Endothelial cell of umbilical vein (primary cell): ENCODE measurements at regions not wholly inside any gene's neighbourhood (a gene's known extent, or its start where the extent isn't known, plus 50 kb on each side); places are given as distances from the start of the nearest gene placed in this dataset.

ENCODE experiments used
- BruUV-seq: library from RNA; stranded (reverse); fragments of 400-500 nt; replicated peaks from 2 replicates; lab custom pipeline; 2021; lab: Mats Ljungman, UMichigan
- CTCF ChIA-PET: fragments of 300-600, 350-600 bp; sonication (Branson Sonifier 250); formaldehyde crosslinking; loops from one replicate; lab custom pipeline; 2021; ENCODE audit warnings: antibody characterized with exemption, inconsistent platforms; lab: Charles Lee
- POLR2A ChIA-PET: fragments of 300-600, 350-600 bp; sonication (Branson Sonifier 250); formaldehyde crosslinking; loops from one replicate; lab custom pipeline; 2021; ENCODE audit warnings: antibody characterized with exemption, inconsistent platforms; lab: Charles Lee
- DNase-seq: peaks from one replicate; pipeline ENCODE4 v3.0.0-alpha.2; 2011; ENCODE audit warnings: low read depth, low spot score
- FAIRE-seq: peaks from 2 replicates; lab custom pipeline; 2011; peaks lifted over from hg19 to GRCh38; lab: Jason Lieb, UNC
- H2AFZ ChIP-seq: 2 replicates; pipeline ENCODE4 v1.6.0; 2012; ENCODE audit warnings: low read depth, low read length, control low read depth, inconsistent platforms
- H3K27ac ChIP-seq: 2 replicates; pipeline ENCODE4 v1.5.1; 2011; ENCODE audit warnings: low read depth, mild to moderate bottlenecking, control low read depth, low read length, moderate library complexity; ENCODE audit not compliant: insufficient read depth
- H3K27me3 ChIP-seq, 2 experiments: 2 replicates each; pipeline versions ENCODE4 v1.6.0 to v1.6.1; 2011; ENCODE audit warnings: low read length in 2 of 2, mixed read lengths in 1 of 2; ENCODE audit not compliant: control insufficient read depth in 2 of 2, insufficient read depth in 2 of 2
- H3K36me3 ChIP-seq, 2 experiments: 2 replicates in 1 of 2; 3 replicates in 1 of 2; pipeline ENCODE4 v1.5.1; 2011; ENCODE audit warnings: low read length in 2 of 2, mild to moderate bottlenecking in 1 of 2, moderate library complexity in 1 of 2; ENCODE audit not compliant: control insufficient read depth in 2 of 2, insufficient read depth in 2 of 2; ENCODE audit errors: extremely low read depth in 1 of 2
- H3K4me1 ChIP-seq: 3 replicates; pipeline ENCODE4 v1.5.1; 2011; ENCODE audit warnings: mild to moderate bottlenecking, low read length; ENCODE audit not compliant: control insufficient read depth, insufficient read depth; ENCODE audit errors: extremely low read depth
- H3K4me2 ChIP-seq: 2 replicates; pipeline ENCODE4 v1.6.1; 2011; ENCODE audit warnings: low read length, control low read depth, mixed read lengths; ENCODE audit not compliant: insufficient read depth
- H3K4me3 ChIP-seq, 3 experiments: fragments of 200-600 bp in 1 of 3; sonication (generic), shearing (Covaris generic) in 1 of 3; replicated peaks in 1 of 3; 2 replicates each; pipeline ENCODE4 v1.5.1; 2011 to 2016; ENCODE audit warnings: control low read depth in 3 of 3, low read length in 3 of 3, mild to moderate bottlenecking in 2 of 3, inconsistent platforms in 1 of 3, low read depth in 1 of 3, moderate library complexity in 1 of 3; ENCODE audit not compliant: insufficient read depth in 1 of 3
- H3K79me2 ChIP-seq: 2 replicates; pipeline ENCODE4 v1.6.0; 2012; ENCODE audit warnings: low read length, inconsistent platforms; ENCODE audit not compliant: control insufficient read depth, insufficient read depth
- H3K9ac ChIP-seq: replicated peaks from 2 replicates; pipeline ENCODE3; 2011; ENCODE audit warnings: low read length, control low read depth; ENCODE audit not compliant: insufficient read depth; ENCODE audit errors: extremely low read depth
- H3K9me1 ChIP-seq: replicated peaks from 3 replicates; pipeline ENCODE4 v1.6.0; 2011; ENCODE audit warnings: mild to moderate bottlenecking, low read length; ENCODE audit not compliant: control insufficient read depth, insufficient read depth; ENCODE audit errors: extremely low read depth
- H3K9me3 ChIP-seq: replicated peaks from 2 replicates; pipeline ENCODE4 v1.5.1; 2012; ENCODE audit warnings: low read length, inconsistent platforms; ENCODE audit not compliant: control insufficient read depth, insufficient read depth
- H4K20me1 ChIP-seq: replicated peaks from 2 replicates; pipeline ENCODE3; 2011; ENCODE audit warnings: mild to moderate bottlenecking, low read length; ENCODE audit not compliant: control insufficient read depth, insufficient read depth; ENCODE audit errors: extremely low read depth
- CTCF ChIP-seq, 2 donors: IDR thresholded peaks; 1 replicate in 1 of 2; 2 replicates in 1 of 2; pipeline ENCODE4 v1.5.1; 2011; ENCODE audit warnings: low read length in 2 of 2, mild to moderate bottlenecking in 2 of 2, moderate library complexity in 2 of 2, control low read depth in 1 of 2, inconsistent platforms in 1 of 2, low read depth in 1 of 2; ENCODE audit not compliant: insufficient read depth in 1 of 2; ENCODE audit errors: extremely low read depth in 1 of 2
- EZH2 ChIP-seq: IDR thresholded peaks from 2 replicates; pipeline ENCODE4 v1.6.1; 2012; ENCODE audit warnings: borderline replicate concordance, low read depth, mild to moderate bottlenecking, moderate library complexity, low read length, inconsistent platforms; ENCODE audit not compliant: severe bottlenecking
- FOS ChIP-seq: IDR thresholded peaks from 2 replicates; pipeline ENCODE4 v1.6.1; 2011; ENCODE audit warnings: mild to moderate bottlenecking, low read length, moderate library complexity, borderline replicate concordance; ENCODE audit not compliant: insufficient read depth
- GATA2 ChIP-seq: IDR thresholded peaks from 2 replicates; pipeline ENCODE4 v1.7.0; 2011; ENCODE audit warnings: low read depth, mild to moderate bottlenecking, moderate library complexity, mixed read lengths, low read length; ENCODE audit not compliant: insufficient read length, insufficient read depth
- JUN ChIP-seq: IDR thresholded peaks from 2 replicates; pipeline ENCODE4 v1.6.1; 2011; ENCODE audit warnings: borderline replicate concordance, low read depth; ENCODE audit not compliant: insufficient read length, insufficient read depth
- MAX ChIP-seq: IDR thresholded peaks from 2 replicates; pipeline ENCODE4 v1.6.1; 2011; ENCODE audit not compliant: insufficient read depth, insufficient read length
- MYC ChIP-seq: IDR thresholded peaks from one replicate; pipeline ENCODE4 v1.6.1; 2011; ENCODE audit warnings: mild to moderate bottlenecking, low read depth, low read length
- POLR2A ChIP-seq: IDR thresholded peaks from 2 replicates; pipeline ENCODE4 v1.6.1; 2012; ENCODE audit warnings: low read depth, mild to moderate bottlenecking, control low read depth, low read length
- POLR2AphosphoS5 ChIP-seq: IDR thresholded peaks from 2 replicates; pipeline ENCODE4 v1.6.1; 2012; ENCODE audit warnings: low read depth, mild to moderate bottlenecking, control low read depth, low read length, moderate library complexity; ENCODE audit not compliant: insufficient read depth
- dilution Hi-C: fragments of 300-500 bp; cut with MboI; formaldehyde crosslinking; loops from one replicate; pipeline ENCODE4 v1.15.0; 2019; ENCODE audit warnings: low sequenced_read_pairs; ENCODE audit not compliant: extremely low pct_ligation_motif_present
- intact Hi-C: fragments of 100-400 bp; cut with micrococcal nuclease; formaldehyde crosslinking; loops from one replicate; pipeline ENCODE4 v1.10.0; 2022

- dilution Hi-C loops (no loop called here), intact Hi-C loops (no loop called here)
- TF ChIP-seq CTCF (IDR thresholded peaks at IDR 0.05; ENCODE audit: extremely low read depth in 1 of 2, insufficient read depth in 1 of 2, low read depth in 1 of 2, low read length in 2 of 2) (no peak), JUN (no peak), POLR2A (no peak), FOS (no peak), POLR2AphosphoS5 (no peak), GATA2 (no peak), MAX (no peak), MYC (no peak), EZH2 (no peak)
- Histone ChIP-seq H4K20me1 (no peaks in the 10 kb centered on the region), H3K79me2 (no peaks in the 10 kb centered on the region), H3K9ac (no peak overlapping the region), H3K9me3 (no peaks in the 10 kb centered on the region), H3K4me2 (no peak overlapping the region), H3K27me3 (no peaks in the 10 kb centered on the region), H3K9me1 (no peaks in the 10 kb centered on the region), H3K27ac (no peak overlapping the region), H3K36me3 (no peaks in the 10 kb centered on the region), H3K4me3 (no peak overlapping the region), H2AFZ (no peak overlapping the region), H3K4me1 (peaks cover 32% of the 10 kb centered on the region)
- no TSS peak for BruUV-seq
- CTCF ChIA-PET, result interaction anchor here (1.2 kb wide), 2 partner anchors 15 to 31 kb away, joined by 4 read pairs; no protein-coding TSS in a partner anchor
- no peak for FAIRE-seq
- POLR2A ChIA-PET, result no interaction called here
- DNase-seq, result no peak
Observed at GRCh38 chr12:59039005-59039404, 118.7 kb upstream of the LRIG3 start.
